GM21576 (cell line): ENCODE measurements at regions not wholly inside any gene's neighbourhood (a gene's known extent, or its start where the extent isn't known, plus 50 kb on each side); places are given as distances from the start of the nearest gene placed in this dataset.
A peak's percentile ranks its signal among the peaks of the same experiment; 100 is the strongest.
"Not testable (repeated sequence)": the region's sequence is repeated elsewhere in the genome, so short reads cannot be mapped to it uniquely, and the experiment has no call there.

Experiments
- ATAC-seq: cut with Tn5 transposase; IDR thresholded peaks from one replicate; pipeline ENCODE4 v1.9.1; 2021; ENCODE audit warnings: mild to moderate bottlenecking, moderate library complexity; ENCODE audit not compliant: unreplicated experiment

DNA sequence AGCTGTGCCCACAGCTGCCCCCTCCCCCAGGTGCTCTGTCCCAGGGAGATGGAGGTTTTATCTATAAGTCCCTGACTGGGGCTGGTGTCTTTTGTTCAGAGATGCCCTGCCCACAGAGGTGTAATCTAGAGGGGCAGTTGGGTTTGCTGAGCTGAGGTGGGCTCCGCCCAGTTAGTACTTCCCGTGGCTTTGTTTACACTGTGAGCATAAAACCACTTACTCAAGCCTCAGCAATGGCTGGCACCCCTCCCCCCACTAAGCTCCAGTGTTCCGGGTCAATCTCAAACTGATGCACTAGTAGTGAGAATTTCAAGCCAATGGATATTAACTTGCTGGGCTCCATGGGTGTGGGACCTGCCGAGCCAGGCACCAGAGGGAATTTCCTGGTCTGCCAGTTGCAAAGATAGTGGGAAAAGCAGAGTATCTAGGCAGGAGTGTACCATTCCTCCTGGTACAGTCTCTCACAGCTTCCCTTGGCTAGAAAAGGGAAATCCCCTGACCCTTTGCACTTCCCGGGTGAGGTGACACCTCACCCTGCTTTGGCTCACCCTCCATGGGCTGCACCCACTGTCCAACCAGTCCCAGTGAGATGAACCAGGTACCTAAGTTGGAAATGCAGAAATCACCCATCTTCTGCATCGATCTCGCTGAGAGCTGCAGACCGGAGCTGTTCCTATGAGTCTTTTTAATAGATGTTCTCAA is 509.6 kb downstream of the TMEM38B start:
- not testable (repeated sequence) for ATAC-seq

DNA sequence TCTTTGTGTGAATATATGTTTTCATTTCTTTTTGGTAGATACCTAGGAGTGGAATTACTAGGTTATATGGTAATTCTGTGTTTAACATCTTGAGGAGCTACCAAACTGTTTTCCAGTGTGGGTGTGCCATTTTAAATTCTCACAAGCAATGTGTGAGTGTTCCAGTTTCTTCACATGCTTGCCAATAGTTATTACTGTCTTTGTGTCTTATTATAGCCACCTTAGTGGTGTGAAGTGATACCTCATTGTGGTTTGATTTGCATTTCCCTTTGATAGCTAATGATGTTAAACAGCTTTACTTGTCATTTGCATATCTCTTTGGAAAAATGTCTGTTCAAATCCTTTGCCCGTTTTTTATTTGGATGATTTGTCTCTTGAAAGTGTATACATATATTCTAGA is 513.0 kb downstream of the TMEM38B start:
- ATAC-seq: no peak

GRCh38 chr9:106218427-106218826 is 524.1 kb downstream of the TMEM38B start:
- ATAC-seq: no peak

DNA sequence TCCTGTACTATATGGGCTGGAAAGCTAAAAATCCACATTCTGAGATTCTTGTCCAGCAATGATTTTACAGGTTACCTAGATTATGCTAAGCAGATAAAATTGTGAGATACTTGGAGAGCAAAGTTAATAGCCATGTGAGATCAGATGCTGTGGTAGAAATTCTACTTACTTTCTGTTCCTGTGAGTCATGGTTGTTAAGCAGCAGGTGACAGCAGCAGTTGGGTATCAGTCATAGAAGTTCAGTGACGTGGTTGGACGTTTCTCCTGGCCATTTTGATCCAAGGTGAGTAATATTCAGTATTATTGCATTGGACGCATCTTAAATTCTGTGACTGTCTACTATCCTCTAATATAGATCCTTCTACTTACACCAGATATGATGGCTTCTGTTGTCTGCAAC is 524.5 kb downstream of the TMEM38B start:
- ATAC-seq: peak; percentile 65

DNA sequence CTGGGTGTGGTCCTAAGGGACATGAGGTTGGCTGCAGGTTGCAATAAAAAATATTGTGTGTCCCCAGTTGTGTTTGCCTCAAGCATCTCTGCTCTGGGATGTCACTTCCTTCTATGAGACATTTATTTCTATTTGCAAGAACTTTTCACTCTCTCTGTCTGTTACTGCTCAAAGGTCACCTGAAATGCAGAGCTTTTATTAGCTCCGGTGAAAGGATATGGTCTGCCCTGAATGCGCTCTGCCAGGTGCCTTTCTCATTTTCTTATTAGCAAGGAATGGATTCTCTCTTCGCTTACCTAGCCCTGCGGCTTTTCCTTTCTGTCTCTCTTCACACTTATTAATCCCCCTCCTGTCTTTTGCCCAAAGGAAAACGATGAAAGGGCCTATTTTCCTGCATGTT is 526.1 kb downstream of the TMEM38B start:
- no peak for ATAC-seq

- no peak for ATAC-seq
These were observed 534.5 kb downstream of the TMEM38B start for GRCh38 chr9:106228861-106229260.

- no peak for ATAC-seq
These were observed 538.8 kb downstream of the TMEM38B start for GRCh38 chr9:106233116-106233515.

- not testable (repeated sequence) for ATAC-seq
These were observed 566.6 kb downstream of the TMEM38B start for GRCh38 chr9:106260908-106261307.

- ATAC-seq: no peak
These were observed 583.6 kb downstream of the TMEM38B start for GRCh38 chr9:106277966-106278365.

- ATAC-seq: no peak
These were observed 579.2 kb upstream of the ZNF462 start for GRCh38 chr9:106283769-106284168.

GRCh38 chr9:106284296-106284695 is 578.7 kb upstream of the ZNF462 start:
- ATAC-seq: no peak

DNA sequence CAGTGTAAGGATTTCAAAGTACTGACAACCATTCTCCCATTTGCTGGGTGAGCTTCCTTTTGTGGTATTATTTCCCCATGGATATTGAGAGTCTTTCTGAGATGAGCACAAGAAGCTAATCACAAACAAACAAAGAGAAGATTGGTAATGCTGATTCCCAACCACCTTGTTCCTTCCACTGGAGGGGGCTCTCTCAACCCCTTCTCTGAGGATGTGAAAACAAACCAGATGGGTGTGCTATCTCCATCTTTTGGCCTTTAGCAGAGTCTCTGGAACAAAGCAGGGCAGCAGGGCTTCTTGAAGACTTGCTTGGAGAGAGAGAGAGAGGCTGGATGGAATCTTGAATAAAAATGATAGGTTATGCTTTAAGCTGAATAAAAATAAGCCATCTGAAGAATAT is 576.7 kb upstream of the ZNF462 start:
- no peak for ATAC-seq

DNA sequence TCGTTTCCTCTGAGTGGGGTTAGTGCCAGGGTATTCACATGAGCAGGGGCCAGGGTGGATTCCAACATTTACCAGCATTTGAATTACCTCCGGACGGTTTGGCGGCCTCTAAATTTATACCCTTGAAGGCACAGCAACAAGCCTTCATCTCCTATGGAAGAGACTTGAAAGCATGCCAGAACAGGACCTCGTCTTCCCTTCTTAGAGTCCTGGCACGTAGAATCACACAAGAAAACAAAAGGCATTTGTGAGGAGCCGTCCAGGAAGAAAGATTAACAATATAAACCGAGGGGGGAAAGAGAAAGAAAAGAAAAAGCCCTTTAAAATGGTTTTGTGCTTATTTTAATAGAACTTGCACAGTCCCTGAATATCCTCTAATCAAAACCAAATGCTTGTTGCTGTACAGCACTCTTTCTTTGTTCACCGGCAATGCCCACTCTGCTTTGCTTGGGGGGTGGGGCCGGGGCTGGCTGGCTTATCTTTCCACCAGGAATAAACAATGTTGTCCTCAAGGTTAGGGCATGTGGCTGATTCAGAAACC is 575.8 kb upstream of the ZNF462 start:
- no peak for ATAC-seq

DNA sequence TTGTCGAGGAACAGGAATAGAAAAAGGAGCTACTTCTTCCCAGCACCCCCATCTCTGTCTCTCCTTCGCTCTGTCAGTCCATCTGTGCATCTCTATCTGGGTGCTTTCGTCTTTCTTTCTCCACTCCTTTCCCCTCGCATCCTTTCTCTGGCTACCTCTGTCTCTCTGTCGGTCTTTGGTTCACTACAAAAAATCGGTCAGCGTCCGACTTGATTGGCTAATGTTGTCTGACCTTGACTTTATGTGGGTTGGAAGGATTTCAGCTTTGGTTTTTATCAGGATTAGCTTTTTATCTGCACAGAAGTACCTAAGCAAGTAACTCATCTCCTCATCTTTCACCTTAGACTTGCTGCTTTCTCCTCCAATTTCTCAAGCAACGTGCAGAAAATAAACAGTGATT is 575.2 kb upstream of the ZNF462 start:
- no peak for ATAC-seq

DNA sequence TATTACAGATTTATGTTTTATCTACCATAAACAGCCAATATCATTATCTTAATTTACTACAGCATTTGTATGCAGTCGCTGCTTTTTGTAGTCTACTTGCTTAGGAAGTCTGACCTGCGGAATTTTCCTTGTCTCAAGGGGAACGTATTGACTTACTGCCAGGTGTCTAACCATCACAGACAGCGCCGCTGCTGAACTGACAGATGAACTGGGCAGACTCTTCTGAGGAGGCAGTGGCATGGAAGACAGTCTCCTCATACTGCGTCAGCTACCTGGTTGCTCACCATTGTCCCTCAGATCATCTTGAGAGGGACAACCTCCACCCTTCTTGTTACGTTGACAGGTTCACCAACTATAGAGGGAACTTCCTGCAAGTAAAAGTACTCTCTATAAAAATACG is 574.3 kb upstream of the ZNF462 start:
- ATAC-seq: no peak

- no peak for ATAC-seq
These were observed 571.2 kb upstream of the ZNF462 start for GRCh38 chr9:106291786-106292185.

GRCh38 chr9:106296426-106296825 is 566.5 kb upstream of the ZNF462 start:
- no peak for ATAC-seq

DNA sequence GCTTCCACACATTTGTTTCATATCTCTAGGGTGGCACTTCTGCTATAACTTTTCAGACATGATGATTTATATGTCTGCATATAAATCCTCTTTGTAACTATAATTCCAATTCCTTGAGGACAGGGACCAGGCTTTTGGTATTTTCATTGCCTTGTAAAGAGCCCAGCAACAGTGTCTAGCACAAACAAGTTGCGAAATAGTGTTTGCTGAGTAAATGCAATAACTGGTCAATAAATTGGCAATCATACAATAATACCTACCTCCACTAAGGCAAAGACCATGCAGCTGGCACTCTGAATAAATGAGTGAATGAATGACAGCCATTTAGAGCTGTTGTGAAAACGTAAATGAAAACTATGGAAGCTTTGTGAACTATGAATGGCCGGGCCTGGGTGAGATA is 564.0 kb upstream of the ZNF462 start:
- ATAC-seq: no peak

GRCh38 chr9:106304401-106304920 is 558.5 kb upstream of the ZNF462 start:
- ATAC-seq: no peak

- ATAC-seq: no peak
These were observed 557.4 kb upstream of the ZNF462 start for GRCh38 chr9:106305428-106306133.

DNA sequence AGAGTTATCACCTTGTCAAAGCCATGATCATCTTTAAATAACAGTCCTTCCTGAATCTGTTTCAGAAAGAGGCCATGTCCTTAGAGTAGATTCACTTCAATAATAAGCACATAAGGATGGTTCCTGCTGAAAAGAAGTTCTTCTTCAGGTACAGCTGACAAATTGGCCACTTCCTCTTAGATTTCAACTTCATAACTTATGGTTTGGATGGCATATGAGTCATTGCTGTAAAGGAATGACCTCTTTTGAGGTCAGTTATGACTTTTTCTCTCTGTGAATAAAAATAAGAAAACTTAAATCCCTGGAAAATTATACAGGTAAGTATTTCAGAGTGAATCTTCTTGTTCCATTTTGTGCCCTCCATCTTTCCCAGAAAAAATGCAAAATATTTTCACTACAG is 555.3 kb upstream of the ZNF462 start:
- no peak for ATAC-seq

DNA sequence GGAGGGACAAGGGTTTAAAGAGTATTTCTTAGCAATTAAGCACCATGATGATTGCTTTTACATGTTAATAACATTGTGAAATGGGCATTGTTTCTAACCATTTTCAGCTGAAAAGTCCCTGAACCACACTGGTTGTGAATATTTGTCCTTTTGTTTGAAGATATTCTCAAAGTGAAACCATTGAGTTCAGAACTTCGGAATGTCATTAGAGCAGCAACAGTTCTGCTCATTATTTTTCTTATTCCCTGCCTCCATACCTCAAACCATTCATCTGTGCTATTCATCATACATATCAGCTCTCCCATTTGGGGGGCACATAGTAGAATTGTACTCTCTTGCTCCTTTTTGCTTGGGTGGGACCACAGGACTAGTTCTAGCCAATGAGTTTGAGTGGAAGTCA is 553.0 kb upstream of the ZNF462 start:
- ATAC-seq: no peak
